HEK293T (cell line): ENCODE measurements at regions not wholly inside any gene's neighbourhood (a gene's known extent, or its start where the extent isn't known, plus 50 kb on each side); places are given as distances from the start of the nearest gene placed in this dataset.

Experiments
- ARNT ChIP-seq: fragments of 450-650 bp; IDR thresholded peaks from 2 replicates; pipeline ENCODE4 v1.6.1; 2017; ENCODE audit warnings: mild to moderate bottlenecking
- BHLHE40 ChIP-seq: fragments of 450-650 bp; IDR thresholded peaks from 2 replicates; pipeline ENCODE4 v1.6.1; 2016; ENCODE audit warnings: mild to moderate bottlenecking, moderate library complexity, borderline replicate concordance
- ELF4 ChIP-seq: fragments of 450-650 bp; IDR thresholded peaks from 2 replicates; pipeline ENCODE4 v1.6.1; 2017; ENCODE audit warnings: antibody characterized with exemption
- FOXA1 ChIP-seq: fragments of 450-650 bp; IDR thresholded peaks from 2 replicates; pipeline ENCODE4 v1.6.1; 2016; ENCODE audit warnings: mild to moderate bottlenecking
- FOXK2 ChIP-seq: fragments of 450-650 bp; IDR thresholded peaks from 2 replicates; pipeline ENCODE4 v1.6.1; 2016; ENCODE audit warnings: mild to moderate bottlenecking
- SP1 ChIP-seq: fragments of 450-650 bp; IDR thresholded peaks from 2 replicates; pipeline ENCODE4 v1.6.1; 2017

DNA sequence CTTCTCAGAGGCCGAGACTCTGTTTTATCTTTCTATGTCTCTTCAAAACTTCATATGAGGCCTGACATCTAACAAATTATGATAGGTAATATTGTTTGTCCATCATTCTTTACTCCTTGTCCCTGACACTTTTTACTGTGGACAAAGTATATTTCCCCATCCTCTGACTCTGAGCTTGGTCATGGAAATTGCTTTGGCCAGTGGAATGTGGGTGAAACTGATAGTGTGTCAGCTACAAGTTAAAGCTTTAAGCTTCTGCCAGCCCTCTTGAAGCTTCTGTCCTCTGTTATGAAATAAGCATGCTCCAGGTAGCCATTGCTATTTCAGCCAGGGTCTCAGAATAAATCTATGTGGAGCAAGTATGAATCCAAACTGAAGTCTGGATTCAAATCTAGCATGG is 604.6 kb downstream of the BCOR start:
- no peak for TF ChIP-seq BHLHE40
- TF ChIP-seq ARNT, result no peak
- TF ChIP-seq FOXA1, result no peak
- no peak for TF ChIP-seq ELF4
- no peak for TF ChIP-seq SP1
- no peak for TF ChIP-seq FOXK2
